ENCODE measurements at regions not wholly inside any gene's neighbourhood (a gene's known extent, or its start where the extent isn't known, plus 50 kb on each side); places are given as distances from the start of the nearest gene placed in this dataset.
"Not testable (repeated sequence)": the region's sequence is repeated elsewhere in the genome, so short reads cannot be mapped to it uniquely, and the experiment has no call there.

- no peak for ATAC-seq
- no peak for DNase-seq (ENCODE audit: low spot score)
These were observed 81.4 kb upstream of the RPS6KA2 start for GRCh38 chr6:166708460-166708859.

DNA sequence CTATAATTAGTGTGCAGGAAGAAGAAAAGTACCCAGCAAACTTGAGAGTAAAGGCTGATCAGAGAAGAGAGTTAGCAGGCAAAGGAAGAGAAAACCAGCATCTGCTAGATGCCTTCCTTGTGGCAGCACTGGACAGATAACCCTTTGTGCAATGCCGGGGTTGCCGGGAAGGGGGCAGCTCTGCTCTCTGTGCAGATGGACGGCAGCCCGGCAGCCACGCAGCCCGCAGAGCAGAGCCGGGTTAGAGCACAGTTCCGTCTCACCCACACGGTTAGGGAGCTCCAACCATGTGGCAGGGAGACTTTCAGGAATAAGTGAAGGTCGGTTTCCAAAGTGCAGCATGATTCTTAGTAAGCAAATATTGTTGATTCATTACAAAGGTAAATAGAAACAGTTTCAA lies 80.0 kb upstream of the RPS6KA2 start:
- peak; percentile 63 for DNase-seq (ENCODE audit: low spot score)
- ATAC-seq = peak; percentile 94

DNA sequence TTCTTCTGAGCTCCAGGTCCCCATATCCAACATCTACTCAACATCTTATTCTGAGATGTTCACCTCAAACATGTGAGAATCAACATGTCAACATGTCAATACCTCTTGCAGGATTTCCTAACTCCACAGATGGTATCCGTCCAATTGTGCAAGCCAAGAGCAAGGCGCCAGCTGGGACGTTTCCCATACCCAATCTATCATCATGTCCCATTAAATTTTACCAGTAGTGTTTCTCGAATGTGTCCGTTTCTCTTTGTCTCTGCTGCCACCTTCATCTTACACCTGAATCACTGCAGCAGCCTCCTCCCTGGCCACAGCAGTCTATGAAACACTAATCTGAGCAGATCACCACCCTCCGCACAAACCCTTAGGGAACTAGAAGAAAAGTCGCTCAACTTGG lies 78.0 kb upstream of the RPS6KA2 start:
- ATAC-seq (peak; percentile 79), DNase-seq (ENCODE audit: low spot score) (peak; percentile 68)

DNA sequence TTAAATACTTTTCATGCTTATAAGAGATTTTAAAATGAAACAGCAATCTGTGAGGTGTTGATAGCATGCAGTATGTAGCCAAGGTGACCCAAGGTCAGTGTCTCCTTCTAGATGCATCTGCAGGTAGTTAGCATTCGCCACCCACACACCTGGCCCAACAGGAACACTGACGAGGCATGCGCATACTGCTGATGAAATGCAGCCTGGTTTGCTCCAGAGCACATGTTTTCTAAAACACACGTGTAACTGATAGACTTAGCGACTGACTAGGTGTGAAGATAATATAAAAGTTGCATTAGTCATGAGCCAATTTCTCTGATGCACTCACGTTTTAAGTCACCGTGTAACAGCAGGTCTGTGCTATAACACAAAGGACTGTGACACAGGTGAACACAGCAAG lies 77.1 kb upstream of the RPS6KA2 start:
- DNase-seq (ENCODE audit: low spot score) = no peak
- ATAC-seq = no peak

DNA sequence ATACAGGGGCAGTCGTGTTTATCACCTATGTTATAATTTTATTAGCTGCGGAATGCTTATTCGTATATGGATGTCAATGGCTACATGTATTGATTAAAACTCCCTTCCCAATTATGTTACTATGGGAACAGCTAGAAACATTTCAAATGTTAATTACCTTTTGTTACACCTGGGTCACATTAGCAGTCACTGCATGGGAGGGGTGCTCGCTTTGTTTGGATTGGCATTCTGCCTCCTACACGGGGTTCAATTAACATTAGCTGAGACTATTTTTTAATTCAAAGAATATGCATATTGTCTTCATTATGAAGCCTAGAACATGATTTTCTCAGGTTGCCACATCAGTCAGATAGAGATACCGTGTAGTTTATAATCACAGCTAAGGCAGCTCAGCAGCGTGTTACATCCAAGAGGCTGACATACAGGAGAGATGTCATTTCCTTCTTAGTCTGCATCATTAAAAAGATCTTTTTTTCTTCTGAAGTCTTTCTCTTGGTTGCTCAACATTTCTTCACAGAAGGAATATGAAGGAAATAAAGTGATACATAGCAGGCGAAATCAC lies 76.2 kb upstream of the RPS6KA2 start:
- DNase-seq (ENCODE audit: low spot score) (no peak), ATAC-seq (no peak)

GRCh38 chr6:166701424-166701823 lies 74.4 kb upstream of the RPS6KA2 start:
- not testable (repeated sequence) for DNase-seq (ENCODE audit: low spot score); ATAC-seq

- not testable (repeated sequence) for DNase-seq (ENCODE audit: low spot score); ATAC-seq
These were observed 73.8 kb upstream of the RPS6KA2 start for GRCh38 chr6:166700871-166701270.

DNA sequence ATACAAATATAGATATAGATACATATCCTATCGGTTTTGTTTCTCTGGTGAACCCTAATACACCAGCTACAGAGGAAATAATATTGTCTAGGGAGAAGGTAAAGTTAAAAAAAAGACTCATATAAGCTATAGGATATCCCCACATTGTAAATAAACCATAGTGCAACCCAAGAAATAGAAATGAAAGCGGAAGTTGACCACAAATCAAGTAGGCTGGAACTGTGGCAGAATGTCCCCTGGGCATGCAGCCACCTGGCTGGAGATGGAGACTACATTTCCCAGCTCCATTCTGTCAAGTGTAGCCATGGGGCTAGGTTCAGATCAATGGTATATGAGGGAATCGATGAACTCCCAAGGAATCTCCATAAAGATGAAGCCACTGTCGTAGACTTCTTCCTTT lies 70.1 kb upstream of the RPS6KA2 start:
- ATAC-seq (no peak), DNase-seq (ENCODE audit: low spot score) (no peak)

DNA sequence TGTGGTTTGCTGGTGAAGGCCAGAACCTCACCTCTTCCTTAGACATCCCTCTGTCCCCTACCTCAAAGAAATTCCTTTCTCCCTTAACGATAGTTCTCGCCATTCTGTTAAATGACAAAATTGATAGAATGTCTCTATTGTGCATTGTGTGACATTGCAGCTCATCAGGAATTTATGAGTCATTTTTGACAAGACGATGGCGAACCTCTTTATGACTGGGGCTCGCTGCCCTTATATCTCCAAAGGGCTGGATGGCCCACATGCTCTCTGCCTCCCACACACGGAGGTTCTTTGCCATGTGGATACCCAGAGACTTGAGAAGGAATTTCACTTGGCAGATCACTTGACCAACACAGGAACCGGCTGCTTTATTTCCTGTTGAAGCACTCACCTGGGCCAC lies 66.8 kb upstream of the RPS6KA2 start:
- no peak for DNase-seq (ENCODE audit: low spot score)
- no peak for ATAC-seq

DNA sequence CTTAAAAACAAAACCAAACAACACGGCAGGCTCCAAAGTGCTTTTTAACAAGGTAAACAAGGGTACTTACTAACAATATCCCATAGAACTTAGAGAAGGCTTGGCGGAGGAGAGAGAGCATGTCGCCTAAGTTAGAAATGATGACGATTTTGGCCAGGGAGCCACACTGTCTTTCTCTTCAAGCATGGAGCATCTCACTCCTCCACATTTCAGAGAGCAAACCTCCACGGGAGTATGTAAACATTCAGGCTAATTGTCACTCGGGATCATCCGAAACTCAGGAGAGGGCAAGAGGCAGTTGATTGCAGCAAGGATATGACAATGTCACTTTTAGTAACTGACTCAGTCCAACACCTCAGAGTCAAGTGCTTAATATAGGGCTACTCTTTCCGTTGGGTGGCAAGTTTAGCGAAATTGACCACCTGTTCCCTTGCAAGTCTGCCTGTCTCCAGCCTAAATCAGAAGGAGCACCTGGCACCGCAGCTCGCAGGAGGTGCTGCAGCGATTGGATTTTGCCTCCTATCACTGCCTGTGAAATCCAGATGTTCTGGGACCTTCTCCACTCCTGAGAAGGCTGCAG lies 65.8 kb upstream of the RPS6KA2 start:
- DNase-seq (ENCODE audit: low spot score) = no peak
- ATAC-seq = no peak

GRCh38 chr6:166691746-166692145 lies 64.7 kb upstream of the RPS6KA2 start:
- no peak for DNase-seq (ENCODE audit: low spot score)
- ATAC-seq = no peak

DNA sequence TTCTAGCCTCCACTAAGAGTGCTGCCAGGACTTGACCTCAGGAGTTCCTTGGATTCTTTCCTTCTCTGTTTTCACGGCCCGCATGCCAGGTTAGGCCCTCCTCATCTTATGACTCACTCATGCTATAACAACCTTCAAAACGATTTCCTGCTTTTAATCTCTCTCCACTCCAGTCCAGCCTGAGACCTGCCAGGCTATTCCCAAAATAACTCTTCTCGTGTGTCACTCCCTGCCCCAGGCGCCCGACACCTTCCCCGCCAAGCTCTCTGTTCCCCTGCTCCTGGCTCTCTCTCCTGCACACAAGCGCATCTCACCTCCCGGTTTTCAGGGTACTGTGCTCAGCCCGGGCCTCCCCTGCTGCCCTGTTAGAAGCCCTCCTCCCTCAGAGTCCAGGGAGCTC lies 64.1 kb upstream of the RPS6KA2 start:
- DNase-seq (ENCODE audit: low spot score) (no peak), ATAC-seq (no peak)

DNA sequence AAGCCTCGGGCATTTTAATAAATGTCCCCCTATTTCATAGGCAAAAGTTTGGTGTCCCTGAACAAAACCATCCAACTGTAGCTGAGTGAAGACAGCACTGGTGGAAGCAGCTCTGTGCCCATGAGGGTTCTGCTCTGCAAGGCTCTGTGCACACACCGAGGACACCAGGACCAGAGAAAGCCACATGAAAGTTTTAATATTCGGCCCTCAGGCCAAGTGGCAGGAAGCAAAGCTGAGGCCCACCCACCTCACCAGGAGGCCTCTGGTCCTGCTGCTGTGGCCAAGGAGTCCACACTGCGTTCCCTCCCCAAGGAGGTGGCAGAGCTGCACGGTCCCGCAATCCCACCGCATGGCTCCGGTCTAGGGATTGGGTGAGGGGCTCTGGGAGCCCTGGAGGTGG lies 62.6 kb upstream of the RPS6KA2 start:
- DNase-seq (ENCODE audit: low spot score) (no peak), ATAC-seq (no peak)

- DNase-seq (ENCODE audit: low spot score) (no peak), ATAC-seq (no peak)
These were observed 61.9 kb upstream of the RPS6KA2 start for GRCh38 chr6:166688901-166689300.

GRCh38 chr6:166687879-166688205 lies 60.8 kb upstream of the RPS6KA2 start:
- no peak for DNase-seq (ENCODE audit: low spot score)
- ATAC-seq = no peak

- peak; percentile 48 for ATAC-seq
- DNase-seq (ENCODE audit: low spot score) = no peak
These were observed 60.2 kb upstream of the RPS6KA2 start for GRCh38 chr6:166687070-166687878.

DNA sequence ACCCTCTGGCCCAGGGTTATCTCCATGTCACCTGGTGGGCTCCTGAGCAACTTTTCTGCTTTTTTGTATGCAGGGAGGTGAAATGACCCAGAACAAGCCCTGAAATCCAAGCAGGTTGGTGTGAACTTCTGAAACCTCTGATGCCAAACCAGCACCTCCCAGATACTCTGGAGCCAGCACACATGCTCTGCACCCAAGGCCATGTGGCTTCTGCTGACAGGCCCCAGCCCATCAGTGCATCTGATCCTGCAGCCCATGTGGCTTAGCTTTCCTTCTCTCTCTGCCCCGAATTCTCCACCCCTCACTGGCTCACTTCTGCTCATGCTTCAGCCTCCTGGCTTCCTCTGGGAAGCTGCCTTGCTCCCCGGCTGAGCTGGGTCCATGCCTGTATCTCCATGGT lies 59.3 kb upstream of the RPS6KA2 start:
- no peak for ATAC-seq
- DNase-seq (ENCODE audit: low spot score) = no peak

GRCh38 chr6:166684866-166685265 lies 57.8 kb upstream of the RPS6KA2 start:
- DNase-seq (ENCODE audit: low spot score) (no peak), ATAC-seq (no peak)

GRCh38 chr6:166684170-166684569 lies 57.1 kb upstream of the RPS6KA2 start:
- no peak for DNase-seq (ENCODE audit: low spot score)
- ATAC-seq = no peak

- DNase-seq (ENCODE audit: low spot score) (no peak), ATAC-seq (no peak)
These were observed 56.4 kb upstream of the RPS6KA2 start for GRCh38 chr6:166683477-166683876.

- DNase-seq (ENCODE audit: low spot score) (no peak), ATAC-seq (no peak)
These were observed 52.5 kb upstream of the RPS6KA2 start for GRCh38 chr6:166679566-166679965.

DNA sequence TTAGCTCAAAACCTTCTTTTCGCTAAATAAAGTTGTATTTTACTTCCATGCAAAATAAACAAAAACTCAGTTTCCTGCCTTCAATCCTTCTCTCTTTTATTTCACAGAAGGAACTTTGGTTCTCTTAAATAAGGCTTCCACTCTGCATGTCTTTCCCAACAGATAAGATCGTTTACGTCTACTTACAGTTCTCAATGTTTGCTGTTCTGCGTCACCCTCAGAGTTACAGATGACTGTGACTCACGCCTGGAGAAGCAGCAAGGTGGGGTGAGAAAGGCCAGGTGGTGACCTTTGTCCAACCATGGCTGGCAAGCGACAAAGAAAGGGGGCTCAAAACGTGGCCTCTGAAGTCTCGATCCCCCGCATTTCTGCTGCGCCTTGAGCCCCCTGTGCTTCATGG lies 51.4 kb upstream of the RPS6KA2 start:
- DNase-seq (ENCODE audit: low spot score) (no peak), ATAC-seq (no peak)

DNA sequence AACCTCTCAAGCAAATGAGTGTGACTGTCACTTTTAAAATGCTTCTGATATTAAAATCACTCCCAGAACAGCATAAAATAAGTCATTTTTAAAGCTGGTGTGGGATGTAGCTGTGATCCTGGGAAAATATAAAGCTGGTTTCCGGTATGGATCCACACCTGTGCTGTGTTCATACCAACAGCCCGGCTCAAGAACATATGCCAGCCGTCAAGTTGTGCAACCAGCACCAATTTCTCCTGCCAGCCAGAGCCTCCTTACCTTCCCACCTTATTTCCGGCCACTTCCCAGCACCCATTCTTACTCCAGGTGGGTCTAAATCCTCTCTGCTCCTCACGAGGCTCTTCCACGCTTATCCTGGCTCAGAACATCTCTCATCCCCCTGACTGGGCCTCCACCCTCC lies 50.9 kb upstream of the RPS6KA2 start:
- ATAC-seq = no peak
- no peak for DNase-seq (ENCODE audit: low spot score)
